Hematopoietic multipotent progenitor cell treated with erythropoietin and hydrocortisone succinate and interleukin-3 and kit ligand, for 15 days (in vitro differentiated cells): ENCODE measurements at regions not wholly inside any gene's neighbourhood (a gene's known extent, or its start where the extent isn't known, plus 50 kb on each side); places are given as distances from the start of the nearest gene placed in this dataset.

ENCODE experiments used
- DNase-seq: peaks from one replicate; pipeline ENCODE4 v3.0.0-alpha.2; 2015; ENCODE audit warnings: low spot score

GRCh38 chr15:70347321-70348225 is 249.9 kb upstream of the TLE3 start:
- DNase-seq: no peak

- no peak for DNase-seq
Measured at GRCh38 chr15:70345251-70346019, 247.7 kb upstream of the TLE3 start.

- no peak for DNase-seq
Measured at GRCh38 chr15:70344666-70345065, 246.9 kb upstream of the TLE3 start.

GRCh38 chr15:70343961-70344621 is 246.4 kb upstream of the TLE3 start:
- no peak for DNase-seq

- DNase-seq: no peak
Measured at GRCh38 chr15:70342554-70343548, 245.1 kb upstream of the TLE3 start.

- no peak for DNase-seq
Measured at GRCh38 chr15:70342141-70342540, 244.4 kb upstream of the TLE3 start.

- no peak for DNase-seq
Measured at GRCh38 chr15:70341566-70341965, 243.8 kb upstream of the TLE3 start.

- no peak for DNase-seq
Measured at GRCh38 chr15:70340494-70340870, 242.8 kb upstream of the TLE3 start.

GRCh38 chr15:70339571-70340493 is 242.1 kb upstream of the TLE3 start:
- DNase-seq: no peak

GRCh38 chr15:70337277-70338186 is 239.8 kb upstream of the TLE3 start:
- no peak for DNase-seq

GRCh38 chr15:70336425-70337009 is 238.8 kb upstream of the TLE3 start:
- no peak for DNase-seq

- DNase-seq: no peak
Measured at GRCh38 chr15:70334286-70334685, 236.6 kb upstream of the TLE3 start.

GRCh38 chr15:70329179-70329578 is 231.5 kb upstream of the TLE3 start:
- no peak for DNase-seq

GRCh38 chr15:70328679-70329115 is 231.0 kb upstream of the TLE3 start:
- no peak for DNase-seq

- DNase-seq: no peak
Measured at GRCh38 chr15:70327856-70328678, 230.3 kb upstream of the TLE3 start.

- DNase-seq: no peak
Measured at GRCh38 chr15:70327328-70327855, 229.7 kb upstream of the TLE3 start.
